Activated CD4-positive, CD25-positive, alpha-beta regulatory T cell (primary cell): ENCODE measurements at regions not wholly inside any gene's neighbourhood (a gene's known extent, or its start where the extent isn't known, plus 50 kb on each side); places are given as distances from the start of the nearest gene placed in this dataset.
"Not testable (repeated sequence)": the region's sequence is repeated elsewhere in the genome, so short reads cannot be mapped to it uniquely, and the experiment has no call there.

ENCODE experiments used
- DNase-seq, 4 experiments: peaks; one replicate each; lab custom pipeline; 2025; lab: John Stamatoyannopoulos, UW

DNA sequence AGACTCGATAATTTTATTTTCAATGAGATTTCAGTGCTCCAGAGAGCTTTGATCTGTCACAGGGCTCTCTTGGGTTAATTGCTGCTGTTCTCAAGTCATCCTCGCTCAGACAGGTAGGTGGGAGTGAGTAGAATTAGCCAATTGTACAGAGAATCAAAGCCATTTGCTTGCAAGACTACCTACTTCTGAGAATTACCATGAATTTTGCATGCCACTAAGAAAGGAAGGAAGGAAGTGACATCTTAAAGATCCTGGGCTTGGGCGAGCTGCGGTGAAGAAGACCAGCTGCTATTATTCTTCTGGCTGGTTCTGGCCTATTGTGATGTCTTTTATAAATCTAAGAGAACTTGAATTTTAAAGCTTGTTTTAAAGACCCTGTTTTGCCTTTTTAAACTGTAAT lies 154.1 kb upstream of the LPP start:
- DNase-seq = peak in 2 of 4 experiments; percentile 15 to 27

DNA sequence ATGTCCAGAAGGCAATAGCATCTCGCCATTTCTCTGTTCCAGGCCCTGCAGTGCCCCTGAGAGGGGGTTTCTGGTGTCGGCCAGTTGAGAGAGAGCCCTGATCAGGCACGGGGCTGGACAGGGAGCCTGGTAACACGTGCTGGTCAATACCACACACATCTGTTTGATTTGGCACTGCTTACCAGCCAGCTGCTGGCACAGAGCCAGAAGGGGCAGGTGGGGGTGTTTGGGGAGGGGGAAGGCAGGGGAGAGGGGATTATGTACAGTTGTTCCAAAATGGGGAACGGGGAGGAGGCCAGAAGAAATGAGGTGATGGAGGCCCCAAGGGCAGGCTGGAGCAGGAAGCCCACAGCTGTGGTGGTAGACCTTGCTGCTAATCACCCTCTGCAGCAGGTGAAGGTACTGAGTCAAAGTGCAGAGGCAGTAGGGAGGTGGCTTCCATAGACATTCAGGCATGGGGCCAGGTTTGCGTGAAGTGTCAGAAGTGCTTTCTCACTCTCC lies 153.5 kb upstream of the LPP start:
- no peak for DNase-seq

- no peak for DNase-seq
These were observed 152.9 kb upstream of the LPP start for GRCh38 chr3:188001093-188001492.

GRCh38 chr3:188001926-188002325 lies 152.0 kb upstream of the LPP start:
- no peak for DNase-seq

- no peak for DNase-seq
These were observed 151.3 kb upstream of the LPP start for GRCh38 chr3:188002626-188003138.

DNA sequence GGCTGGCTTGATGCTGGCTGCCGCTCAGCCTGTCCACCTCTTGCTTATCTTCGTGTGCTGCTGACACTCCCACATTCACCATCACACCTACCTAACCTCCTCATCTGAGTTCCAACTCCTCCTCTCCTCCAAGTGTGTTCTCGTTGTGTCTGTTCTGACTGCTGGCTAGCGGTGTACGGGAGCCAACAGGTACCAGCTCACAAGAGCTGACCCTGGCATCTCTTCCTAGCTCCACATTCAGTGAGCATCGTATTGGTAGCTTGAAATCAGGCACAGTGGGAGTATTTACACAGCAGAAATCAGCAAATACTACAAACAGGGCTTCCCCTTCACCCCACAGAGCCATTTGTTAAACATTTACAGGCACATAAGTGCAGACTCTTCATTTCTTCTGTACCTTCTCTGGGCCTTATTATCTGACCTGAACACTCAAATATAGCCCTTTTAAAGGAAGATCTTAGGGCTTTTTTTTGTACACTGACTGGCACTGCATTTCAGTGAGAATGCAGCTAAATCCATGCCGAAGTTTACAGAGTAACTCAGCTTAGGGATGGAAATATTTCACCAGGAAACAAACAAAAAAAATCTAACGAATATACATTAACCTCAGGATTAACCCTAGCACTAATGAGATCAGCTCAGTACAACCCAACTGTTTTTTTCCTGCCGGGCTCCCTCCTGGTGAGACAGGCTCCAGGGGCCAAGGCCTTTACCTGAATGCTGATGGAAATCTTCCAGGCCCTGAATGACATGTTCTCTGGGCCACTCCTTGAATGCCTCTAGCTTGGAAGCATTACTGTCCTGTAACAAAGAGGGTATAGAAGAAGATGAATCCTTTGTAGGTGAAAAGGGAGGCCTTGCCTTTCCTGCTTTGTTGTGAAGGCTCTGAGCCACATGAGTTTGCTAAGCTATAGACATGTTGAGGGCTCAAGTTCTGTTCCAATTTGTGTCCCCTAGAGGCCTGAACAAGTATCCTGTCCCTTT lies 150.5 kb upstream of the LPP start:
- DNase-seq = no peak

DNA sequence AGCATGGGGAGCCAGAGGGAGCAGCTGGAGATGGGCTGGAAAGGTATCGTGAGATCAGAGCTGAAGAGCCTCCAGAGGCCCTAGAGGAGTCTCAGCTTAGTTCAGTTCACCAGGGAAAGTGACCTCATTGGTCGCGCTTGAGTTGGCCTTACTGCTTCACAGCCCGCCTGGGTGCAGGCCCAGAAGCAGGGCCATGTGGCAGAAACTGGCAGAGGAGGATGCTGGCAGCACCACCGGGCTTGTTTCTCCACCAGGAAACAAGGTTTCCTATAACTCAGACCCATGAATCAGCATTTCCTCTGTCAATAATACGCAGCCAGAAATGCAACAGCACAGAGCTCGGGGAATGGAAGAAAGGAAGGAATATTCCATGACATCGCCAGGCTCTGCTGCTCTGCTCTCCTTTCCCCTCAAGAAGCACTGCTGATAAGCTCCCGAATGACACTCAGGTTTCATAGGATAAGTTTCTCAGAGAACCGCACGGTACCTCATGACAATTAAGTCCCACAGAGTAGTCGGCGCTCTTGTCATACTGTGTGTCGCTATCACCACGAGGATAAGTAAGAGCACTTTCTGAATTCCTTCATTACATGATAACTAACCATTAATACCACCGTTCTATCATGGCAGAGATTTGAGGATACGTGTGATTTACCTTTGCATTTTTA lies 147.1 kb upstream of the LPP start:
- DNase-seq = no peak

DNA sequence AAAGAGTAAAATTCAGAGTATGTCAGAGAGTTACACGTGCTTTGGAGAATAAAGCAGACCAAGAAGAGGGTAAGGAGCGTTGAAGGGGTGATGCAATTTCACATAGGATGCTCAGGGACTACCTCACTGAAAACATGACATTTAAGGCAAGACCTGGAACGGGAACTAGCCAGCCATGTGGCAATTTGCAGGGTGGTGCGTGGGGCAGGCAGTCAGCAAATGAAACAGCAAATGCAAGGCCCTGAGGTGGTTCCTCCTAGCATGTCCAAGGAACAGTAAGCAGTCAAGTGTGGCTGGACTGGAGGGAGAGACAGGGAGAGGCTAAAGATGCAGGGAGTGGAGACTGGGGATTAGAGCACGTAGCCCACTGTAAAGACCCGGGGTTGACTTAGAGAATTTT lies 146.1 kb upstream of the LPP start:
- no peak for DNase-seq

- DNase-seq = no peak
These were observed 145.3 kb upstream of the LPP start for GRCh38 chr3:188008582-188009213.

DNA sequence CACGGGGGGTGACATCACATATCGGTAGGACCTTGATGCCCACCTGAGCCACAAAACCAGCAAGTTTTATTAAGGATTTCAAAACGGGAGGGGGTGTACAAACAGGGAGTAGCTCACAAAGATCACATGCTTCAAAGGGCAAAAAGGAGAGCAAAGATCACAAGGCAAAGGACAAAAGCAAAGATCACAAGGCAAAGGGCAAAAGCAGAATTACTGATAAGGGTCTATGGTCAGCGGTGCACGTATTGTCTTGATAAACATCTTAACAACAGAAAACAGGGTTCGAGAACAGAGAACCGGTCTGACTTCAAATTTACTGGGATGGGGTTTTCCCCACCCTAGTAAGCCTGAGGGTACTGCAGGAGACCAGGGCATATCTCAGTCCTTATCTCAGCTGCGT lies 143.5 kb upstream of the LPP start:
- DNase-seq = no peak

DNA sequence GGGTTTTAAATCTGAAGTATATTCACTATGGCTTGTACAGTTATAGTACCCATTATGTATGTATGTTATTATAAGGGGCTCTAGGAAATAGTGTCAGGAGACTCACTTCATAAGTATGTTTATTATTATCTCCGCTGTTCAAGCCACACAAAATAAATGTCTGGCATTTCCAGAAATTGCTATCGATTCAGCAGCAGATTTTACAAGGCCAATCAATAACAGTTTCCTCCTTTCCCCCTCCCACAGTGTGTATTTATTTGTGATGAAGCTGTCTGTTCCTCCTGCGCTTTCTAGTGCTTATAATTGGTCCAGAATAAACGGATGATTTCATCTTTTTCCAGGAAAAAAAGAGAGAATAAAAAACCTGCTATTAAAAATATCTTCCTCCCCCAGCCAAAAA lies 134.2 kb upstream of the LPP start:
- DNase-seq = no peak

- DNase-seq = no peak
These were observed 132.9 kb upstream of the LPP start for GRCh38 chr3:188021041-188021440.

DNA sequence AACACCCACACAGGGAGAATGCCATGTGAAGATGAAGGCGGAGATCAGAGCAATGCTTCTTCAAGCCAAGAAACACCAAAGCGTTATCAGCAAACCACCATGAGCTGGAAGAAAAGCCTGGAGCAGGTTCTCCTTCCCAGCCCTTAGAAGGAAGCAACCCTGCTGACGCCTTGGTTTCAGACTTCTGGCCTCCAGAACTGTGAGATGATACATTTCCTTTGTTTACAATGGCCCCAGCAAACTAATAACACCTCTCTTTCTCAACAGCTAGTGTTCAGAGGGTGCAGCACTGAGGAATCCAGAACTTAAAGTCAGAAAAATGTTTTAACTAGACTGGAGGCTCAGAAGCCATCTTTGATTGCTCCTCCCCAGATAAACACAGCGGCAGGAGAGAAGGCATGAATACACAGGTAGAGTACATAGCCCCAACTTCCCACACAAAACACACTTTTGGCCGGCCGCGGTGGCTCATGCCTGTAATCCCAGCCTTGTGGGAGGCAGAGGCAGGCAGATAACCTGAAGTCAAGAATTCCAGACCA lies 132.4 kb upstream of the LPP start:
- no peak for DNase-seq

GRCh38 chr3:188022902-188023301 lies 131.1 kb upstream of the LPP start:
- DNase-seq = not testable (repeated sequence)

DNA sequence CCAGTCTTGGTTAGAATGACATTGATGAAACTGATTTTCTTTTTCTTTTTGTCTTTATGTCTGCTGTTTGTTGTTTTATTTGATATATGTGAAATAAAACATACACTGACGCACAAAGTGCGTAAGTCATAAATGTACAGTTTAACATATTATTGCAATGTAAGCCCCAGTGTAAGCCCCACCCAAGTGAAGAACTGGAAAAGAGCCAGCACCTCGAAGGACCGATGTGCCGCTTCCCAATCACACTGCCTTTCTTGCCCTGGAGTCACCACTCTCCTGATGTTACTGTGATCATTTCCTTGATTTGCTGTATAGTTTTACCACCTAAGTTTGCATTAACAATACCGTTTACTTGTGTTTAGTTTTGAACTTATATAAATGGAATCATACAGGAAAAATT lies 128.4 kb upstream of the LPP start:
- DNase-seq = no peak

- no peak for DNase-seq
These were observed 127.6 kb upstream of the LPP start for GRCh38 chr3:188026191-188026968.

DNA sequence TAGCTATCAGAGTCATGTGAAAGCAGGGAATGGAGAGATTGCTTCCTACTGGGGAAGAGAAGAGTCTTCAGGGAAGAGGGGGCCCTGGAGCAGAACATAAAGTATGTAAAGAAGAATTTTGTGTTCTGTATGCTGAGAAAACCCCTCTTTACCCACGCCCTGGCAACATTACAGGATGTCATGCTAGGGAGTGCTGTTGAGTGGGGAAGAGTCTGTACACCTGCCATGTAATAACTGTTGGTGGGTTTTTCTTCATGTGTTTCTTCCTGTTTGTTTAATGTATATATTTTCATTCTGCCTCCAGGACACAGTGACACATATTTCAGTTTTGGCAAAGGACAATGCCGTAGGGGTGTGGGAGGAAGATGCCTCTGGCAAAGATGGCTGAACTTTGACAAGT lies 122.8 kb upstream of the LPP start:
- no peak for DNase-seq

- no peak for DNase-seq
These were observed 119.0 kb upstream of the LPP start for GRCh38 chr3:188034989-188035388.

GRCh38 chr3:188036375-188037194 lies 117.4 kb upstream of the LPP start:
- DNase-seq = no peak

DNA sequence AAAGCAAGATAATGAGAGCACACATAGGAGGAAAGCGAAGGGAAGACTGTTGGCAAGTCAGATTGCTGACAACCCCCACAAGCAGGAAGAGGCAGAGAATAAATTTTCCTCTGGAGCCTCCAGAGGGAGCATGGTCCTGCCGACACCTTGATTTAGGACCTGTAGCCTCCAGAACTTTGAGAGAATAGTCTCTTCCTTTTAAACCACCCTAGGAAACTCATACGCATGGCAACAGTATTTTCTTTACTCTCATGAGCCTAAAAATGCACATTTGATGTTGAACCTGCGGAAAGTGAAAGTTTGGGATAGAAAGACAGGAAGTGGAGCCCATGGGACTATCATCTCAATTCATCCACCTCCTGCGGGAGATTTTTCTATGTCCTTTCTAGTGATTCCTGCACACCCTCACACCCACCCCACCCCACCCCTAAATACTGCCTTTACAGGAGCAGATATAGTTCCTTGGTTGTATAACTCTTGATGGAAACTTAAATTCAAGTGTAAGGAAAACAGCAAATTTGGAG lies 116.7 kb upstream of the LPP start:
- DNase-seq = no peak
